GM19023 (cell line): ENCODE measurements at regions not wholly inside any gene's neighbourhood (a gene's known extent, or its start where the extent isn't known, plus 50 kb on each side); places are given as distances from the start of the nearest gene placed in this dataset.

Experiments used
- ATAC-seq: cut with Tn5 transposase; IDR thresholded peaks from one replicate; pipeline ENCODE4 v1.9.1; 2021; ENCODE audit warnings: mild to moderate bottlenecking, moderate library complexity; ENCODE audit not compliant: unreplicated experiment

DNA sequence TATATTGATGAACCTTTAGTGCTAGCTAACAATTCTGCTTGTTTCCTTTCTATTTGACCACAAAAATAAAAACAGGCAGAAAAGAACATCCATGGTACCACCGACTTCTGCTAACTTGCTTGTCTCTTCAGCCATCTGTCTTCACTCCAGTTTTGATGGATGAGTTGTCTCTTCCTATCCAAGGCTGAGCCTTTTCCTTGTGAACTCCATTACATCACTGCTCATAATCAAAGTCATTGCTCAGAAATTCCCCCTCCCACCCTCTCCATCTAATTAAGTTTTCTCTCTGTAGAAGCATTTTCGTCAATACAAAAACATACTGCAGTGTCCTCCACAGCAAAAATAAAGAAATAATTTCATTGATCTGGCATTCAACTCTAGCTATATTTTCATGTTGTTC, 184.4 kb downstream of the SPCS3 start:
- no peak for ATAC-seq

DNA sequence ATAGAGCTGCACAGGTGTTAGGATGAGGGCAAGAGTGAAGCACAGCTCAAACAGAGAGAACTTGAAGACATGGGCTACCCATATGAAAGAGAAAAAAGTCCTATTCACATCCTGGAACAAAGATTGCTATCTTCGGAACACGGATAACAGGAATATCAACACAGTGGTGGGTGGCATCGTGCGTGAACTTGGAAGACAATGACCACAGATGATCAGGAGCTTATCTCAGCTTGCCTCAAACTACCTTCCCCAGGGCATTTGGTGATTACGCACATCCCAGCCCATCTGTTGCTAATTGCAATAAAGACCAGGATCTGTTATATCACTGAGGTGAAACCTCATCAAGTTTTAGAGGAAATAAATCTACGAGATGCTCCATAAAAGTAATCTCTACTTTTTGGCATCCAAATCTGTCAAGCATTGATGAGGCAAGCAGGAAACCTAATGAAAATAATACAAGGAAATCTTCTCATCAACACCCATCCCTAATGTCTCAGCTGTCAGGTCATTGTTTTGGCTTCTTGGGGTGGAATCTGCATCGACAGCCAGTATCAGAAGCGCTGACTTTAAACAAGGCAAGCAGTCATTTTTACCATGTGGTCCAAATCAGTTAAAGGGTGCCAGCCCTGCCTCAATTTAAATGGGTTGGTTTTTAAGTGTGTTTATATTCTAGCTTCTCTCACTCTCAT, 188.2 kb downstream of the SPCS3 start:
- no peak for ATAC-seq

DNA sequence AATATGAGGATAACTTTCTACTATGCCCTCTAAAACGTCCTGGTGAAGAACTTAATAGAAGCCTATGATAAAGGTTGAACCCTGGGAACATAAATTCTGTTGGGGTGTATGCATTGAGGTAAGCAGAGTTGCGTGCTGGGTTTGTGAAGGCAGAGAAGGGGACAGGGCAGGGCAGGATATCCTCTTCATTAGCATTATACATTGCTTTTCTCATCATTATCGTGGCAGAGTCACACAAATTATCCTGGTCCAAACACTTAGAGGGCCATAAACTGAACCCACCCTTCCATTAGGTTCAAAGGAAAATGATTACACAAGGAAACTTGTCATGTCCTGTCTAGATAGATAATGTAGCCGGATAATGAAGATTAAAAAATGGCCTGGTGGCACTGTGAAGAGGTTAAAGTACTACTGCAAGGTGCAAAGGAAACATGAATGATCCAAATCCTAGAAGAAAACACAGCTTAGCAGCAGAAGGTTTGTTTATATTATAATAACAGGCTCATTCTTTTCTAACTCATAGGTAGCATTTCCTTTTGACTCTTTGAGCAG, 189.1 kb downstream of the SPCS3 start:
- ATAC-seq, result no peak

DNA sequence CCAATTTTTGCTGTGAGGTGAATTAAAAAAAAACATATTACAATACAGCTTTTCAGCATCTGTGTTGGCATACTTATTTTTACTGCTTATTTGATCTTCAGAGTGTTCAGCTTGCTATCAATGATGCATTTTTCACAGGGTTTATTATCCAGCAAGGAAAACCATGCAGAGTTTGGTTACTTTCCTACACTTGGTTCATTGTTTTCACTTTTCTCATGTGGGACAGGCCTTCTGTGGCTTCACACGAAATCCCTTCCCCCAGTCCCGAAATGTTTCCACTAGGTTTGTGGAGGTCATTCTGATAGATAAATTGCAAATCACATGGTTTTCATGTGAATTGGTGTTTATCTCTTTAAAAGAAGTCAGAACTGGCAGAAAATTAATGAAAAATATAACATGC, 205.8 kb downstream of the SPCS3 start:
- ATAC-seq, result no peak

DNA sequence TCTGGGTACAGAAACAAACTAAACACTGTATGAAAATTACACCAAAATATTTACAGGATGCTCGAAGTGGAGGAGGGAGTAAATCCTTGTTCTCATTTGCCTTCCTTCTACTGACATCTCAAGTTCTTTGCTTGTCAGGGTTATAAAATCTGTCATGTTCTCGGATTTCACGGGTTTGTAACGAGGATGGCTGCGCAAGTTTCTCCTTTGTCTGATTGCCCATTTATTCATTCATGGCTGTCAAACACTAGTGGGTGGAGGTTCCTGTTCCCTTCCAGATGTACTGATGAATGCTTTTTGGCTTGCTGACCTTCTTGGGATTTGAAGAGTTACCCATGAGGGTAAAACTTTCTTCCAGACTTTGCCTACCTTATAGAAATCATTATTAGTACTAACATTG, 206.9 kb downstream of the SPCS3 start:
- no peak for ATAC-seq

DNA sequence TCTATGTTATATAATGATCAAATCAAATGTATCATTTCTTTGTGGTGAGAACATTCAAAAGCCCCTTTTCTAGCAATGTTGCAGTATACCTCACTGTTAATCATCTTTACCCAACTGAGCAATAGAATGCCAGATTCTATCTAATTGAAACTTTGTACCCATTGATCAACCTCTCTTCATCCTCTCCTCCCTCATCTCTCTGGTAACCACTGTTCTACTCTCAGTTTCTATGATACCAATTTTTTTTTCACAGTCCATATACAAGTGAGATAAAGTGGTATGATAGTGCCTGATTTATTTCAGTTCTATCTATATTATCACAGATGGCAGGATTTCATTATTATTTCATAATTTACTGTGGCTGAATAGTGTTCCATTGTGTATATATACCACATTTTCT, 209.8 kb downstream of the SPCS3 start:
- ATAC-seq, result no peak

DNA sequence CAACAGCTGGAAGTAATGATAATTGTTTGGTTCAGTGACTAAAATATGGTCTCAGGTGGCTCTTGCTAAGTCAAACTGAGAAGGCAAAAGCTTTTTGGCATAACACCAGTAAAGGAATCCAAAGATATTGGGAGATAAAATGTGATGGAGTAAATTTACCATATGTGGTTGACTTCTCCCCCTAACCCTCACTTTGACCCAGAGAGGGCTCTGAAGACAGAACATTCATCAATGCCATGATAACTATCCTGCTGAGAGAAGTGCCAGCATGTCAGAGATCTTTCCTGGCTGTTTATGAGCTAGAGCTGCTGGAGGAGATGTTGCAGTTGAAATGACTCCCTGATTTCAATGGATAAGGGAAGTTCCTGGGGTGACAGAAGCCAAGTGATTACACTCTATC, 213.4 kb downstream of the SPCS3 start:
- ATAC-seq, result no peak

DNA sequence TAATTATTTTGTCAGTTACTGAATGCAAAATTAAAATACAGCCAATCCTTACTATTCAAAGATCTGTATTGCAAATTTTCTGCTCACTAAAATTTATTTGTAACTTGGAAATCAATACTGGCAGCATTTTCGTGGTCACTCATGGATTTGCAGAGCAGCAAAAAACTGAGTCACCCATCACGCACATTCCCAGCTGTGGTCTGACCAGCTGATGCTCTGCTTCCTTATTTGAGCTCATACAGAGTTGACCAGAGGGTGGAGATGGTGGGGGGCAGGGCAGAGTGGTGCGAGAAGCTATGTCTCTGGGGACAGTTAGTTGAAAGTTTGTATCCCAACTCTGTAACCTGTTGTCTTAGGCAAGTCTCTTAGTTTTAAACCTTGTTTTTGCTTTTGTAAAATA, 214.8 kb downstream of the SPCS3 start:
- no peak for ATAC-seq

DNA sequence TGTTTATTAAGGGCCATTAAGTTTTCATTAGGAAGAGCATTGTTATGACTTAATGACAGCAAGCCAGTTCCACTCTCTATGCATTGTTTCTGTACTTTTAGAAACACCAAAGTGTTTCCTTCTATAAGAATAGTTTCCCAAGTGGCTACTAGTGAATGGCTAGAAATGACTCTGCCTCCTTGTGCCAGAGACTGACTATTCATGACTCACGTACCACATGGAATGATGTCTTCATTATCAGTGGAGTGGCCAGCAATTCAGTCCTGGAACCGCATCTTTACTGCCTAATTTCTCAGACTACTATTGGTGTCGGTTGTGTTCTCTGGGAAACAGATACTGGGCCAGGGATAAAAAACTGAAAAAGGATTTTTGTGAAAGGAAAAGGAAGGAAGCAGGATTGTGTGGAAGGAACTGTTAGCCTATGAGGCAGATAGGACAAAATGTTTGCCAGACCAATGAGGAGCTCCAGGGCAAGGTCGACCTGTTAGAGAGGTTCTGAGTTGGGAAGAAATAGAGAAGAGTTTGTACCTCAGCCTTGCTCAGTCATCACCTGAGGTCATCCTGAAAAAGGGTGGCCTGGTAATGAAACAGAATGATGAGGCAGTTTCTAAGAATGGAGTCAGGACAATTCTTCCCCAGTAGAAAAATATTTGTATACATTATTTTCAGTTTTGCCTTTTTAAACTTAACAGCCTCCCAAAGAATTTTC, 218.6 kb downstream of the SPCS3 start:
- no peak for ATAC-seq

DNA sequence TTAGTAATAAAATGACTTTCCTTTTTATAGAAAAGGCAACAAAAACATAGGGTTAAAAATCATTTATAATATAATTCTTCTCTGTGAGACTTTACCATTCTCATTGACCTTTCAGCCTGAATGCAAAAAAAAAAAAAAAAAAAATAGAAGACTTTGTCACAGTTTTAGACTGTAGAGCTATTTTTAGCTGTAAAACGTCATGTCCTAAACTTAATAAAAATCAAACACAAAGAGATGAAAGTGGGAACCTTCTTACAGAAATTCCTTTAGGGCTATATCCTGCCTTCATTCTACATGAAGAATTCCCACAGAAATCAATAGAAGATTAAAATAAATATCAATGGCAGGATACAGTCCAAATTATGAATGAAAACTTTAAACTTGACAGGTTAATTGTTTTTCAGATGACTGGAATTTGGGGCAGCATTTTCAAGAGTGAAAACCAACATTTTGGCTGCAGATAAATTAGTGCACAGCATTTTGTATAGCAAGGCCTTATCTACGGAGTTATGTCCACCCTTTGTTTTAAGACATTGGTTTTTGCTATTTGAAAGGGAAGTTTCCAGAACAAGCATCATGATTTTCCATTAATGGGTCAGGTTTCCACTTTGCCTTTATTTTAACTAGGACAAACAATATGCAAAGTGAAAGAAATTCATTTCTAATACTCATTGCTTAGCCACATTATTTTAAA, 219.5 kb downstream of the SPCS3 start:
- no peak for ATAC-seq

DNA sequence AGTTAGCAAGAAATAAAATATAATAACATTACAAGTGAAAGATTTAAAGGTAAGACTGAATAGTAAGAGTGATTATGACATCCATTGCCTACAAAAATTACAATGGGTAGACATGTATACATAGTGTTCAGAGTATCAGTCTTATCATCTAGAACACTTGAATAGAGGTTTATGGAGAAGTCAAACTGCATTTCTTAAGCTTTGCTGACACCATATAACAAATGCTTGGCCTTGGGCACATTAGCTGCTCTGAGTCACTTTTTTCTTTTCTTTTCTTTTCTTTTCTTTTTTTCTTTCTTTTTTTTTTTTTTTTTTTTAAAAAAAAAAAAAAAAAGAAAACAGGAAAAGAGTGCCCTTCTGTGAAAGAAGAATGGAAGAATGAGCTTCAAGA, 220.0 kb downstream of the SPCS3 start:
- no peak for ATAC-seq

DNA sequence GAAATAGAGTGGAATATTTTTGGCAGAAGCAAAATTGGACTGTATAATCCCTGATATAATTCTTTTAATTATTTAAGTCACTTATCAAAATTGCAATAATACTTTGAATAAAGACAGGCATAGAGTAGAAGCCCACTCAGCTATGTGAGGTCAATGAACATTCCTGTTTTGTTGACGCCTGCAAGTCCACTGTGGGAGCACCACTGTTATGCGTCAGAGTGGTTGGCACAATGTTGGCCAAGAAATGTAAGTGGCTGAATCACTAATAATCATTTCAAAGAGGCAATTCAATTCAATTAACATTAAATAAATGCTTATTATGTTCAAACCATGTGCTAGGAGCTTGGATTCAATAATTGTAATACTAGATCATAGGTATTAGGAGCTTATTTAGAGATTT, 221.0 kb downstream of the SPCS3 start:
- ATAC-seq, result no peak

DNA sequence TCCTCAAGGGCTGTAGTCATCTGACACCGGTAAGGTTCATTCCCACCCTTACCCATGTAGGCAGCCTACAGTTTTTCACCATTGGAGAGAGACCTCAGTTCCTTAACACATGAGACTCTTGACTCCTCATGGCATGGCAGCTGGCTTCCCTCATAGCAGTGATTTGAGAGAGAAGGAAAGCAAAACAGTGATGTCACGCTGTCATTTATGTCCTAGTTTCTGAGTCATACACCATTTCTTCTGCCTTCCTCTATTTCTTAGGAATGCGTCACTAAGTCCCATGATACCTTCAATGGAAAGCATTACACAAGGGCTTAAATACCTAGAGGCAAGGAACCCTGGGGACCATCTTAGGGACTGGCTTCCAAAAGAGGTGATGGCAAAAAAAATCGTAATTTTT, 226.1 kb downstream of the SPCS3 start:
- no peak for ATAC-seq

DNA sequence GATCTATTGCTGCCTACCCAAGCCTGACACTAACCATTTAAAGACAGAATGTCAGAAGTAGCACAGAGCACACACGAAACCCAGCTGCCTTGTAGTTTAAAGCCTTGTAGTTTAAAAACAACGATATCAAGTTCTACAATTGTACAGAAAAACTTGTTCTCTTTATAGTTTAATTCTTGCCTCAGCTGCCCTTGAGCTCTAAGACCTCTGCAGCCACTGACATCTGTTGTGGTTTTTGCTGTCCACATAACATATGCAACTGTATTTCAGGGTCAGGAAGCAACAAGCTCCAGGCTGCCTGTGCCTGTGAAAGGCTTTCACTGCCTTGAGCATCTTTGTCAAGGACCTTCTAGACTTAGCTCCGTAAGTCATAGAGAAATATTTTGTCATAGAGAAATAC, 227.2 kb downstream of the SPCS3 start:
- ATAC-seq, result no peak

DNA sequence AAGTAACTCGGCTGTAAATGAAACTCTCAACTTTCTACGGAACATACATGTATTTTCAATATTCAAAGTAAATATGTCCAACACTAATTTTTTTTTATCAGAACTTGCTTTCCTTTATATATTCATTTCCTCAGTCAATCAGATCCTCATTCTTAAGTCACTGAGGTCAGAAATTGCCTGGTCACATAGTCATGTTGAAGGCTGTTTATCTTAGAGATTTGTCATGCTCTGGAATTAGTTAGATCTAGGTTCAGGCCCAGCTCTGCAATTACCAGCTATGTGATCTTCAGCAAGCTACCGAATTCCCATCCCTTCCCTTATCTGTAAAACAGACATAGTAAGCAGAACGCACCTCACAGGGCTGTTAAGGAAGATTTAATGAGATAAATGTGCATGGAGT, 228.8 kb downstream of the SPCS3 start:
- ATAC-seq, result no peak

DNA sequence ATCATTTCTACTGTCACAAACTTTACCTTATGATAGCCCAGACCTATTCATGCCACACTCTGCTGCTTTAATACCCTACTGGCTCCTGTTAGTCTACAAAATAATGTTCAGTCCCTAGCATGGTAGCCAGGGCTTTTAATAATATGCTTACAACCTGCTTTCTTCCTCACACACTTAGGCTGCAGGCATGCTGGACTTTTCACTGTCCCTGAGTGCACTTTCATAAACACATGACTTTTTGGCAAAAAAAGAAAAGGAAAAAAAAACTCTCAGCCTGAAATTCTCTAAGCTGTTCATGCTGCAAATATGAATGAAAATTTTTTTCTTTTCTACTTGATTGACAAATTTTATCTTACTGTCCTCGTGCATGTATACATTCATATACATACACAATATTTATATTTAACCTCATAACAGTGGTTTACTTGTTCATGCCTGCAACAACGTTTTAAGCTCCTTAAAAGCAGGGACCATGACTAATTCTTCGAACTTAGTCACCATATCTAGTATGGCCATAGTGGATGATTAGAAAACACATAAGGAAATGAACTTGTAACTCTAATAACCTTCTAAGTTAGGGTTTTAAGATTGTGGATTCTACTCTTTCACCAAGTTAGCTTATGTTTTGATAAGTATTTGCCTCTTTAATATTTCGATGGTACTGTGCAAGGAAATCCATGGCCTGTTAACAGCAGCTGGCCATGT, 229.5 kb downstream of the SPCS3 start:
- ATAC-seq, result no peak

DNA sequence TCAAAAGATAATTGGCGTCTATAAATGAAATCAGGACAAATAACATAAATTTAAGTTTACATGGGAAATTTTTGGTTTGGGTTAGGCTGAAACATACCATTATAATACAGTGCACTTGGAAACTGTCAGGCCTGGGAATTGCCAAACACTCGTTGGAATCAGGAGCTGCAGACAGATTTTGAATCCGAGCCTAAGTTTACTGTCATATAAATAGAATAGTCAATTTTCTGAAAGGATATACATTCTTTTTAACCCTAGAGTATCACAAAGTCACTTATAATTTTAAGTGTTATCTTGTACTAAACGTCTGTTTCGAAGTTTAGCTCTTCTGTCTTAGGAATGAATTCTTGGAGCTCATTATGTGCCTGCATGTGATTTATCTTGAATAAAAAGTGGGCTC, 234.1 kb downstream of the VEGFC start:
- ATAC-seq, result no peak

DNA sequence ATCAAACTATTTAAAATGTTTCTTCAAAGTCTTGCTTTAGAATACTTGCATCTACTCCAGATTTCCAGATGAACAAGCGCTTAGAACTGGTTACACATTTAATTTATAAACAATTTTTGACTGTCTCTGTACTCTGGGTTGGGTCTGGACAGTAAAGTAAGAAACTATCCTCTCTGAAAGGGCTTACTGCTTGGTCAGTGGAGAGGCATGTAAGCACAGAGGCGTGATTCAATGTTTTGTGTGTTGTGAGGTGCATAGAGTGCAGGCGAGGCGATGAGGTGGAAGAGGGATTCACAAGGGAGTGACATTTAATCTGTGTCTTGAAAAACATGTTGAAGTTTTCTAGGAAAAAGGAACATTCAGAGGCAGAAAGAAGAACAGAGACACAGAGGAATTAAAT, 231.4 kb downstream of the VEGFC start:
- ATAC-seq, result no peak

DNA sequence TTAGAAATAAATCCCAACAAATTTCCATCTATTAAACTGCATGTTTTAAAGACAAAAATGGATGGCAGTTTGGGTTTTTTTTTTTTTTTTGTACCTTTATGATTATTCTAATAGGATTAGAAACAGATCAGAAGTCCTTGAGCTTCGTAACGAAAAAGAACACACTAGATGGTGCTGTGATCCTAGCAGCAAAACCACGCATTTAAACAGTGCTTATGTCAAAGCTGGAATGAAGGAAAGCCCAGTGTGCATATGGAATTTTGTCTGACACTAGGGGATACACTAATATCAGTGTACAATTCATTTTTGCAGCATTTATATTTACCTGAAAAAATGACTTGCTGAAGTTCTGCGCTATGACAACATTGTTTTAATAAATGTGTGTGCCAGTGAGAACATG, 229.1 kb downstream of the VEGFC start:
- no peak for ATAC-seq

DNA sequence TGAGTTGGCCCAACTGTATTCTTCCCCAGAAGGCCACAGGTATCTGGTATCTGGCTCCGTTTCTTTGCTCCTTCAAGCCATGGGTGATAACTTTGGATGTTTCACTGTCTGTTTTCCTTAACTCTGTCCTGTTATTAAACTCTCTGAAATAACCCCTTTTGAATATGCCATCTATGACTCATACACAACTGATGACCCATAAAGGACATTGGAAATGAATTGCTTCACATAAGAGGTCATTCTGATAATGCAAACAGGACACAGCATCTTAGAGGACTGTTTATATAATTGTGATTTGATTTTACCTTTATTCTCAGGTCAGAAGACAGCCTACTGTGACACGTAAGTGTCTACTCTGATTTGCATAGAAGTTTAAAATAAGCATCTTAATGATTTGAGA, 227.7 kb downstream of the VEGFC start:
- ATAC-seq, result no peak

DNA sequence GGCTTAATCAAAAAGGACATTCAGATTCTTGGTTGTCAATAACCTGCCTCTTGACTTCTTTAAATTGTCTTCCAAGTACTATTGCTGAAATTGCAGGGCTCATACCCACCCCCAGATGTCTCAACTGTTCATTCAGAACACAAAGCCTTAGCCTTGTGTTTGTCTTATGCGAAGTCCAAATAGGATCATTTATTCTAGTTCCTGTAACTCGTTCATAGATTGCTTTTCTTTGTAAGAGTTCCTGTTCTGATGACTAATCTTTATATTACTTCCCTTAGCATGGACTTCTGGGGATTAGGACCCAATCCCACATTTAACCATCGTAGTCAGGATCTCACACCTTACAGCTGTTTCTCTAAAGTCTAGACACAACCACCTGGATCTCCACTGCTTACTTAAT, 226.0 kb downstream of the VEGFC start:
- no peak for ATAC-seq
